KMS-11 (cell line): ENCODE measurements at regions not wholly inside any gene's neighbourhood (a gene's known extent, or its start where the extent isn't known, plus 50 kb on each side); places are given as distances from the start of the nearest gene placed in this dataset.

ENCODE experiments used
- H2AFZ ChIP-seq: fragments of 200-600 bp; sonication (generic); 2 replicates; pipeline ENCODE4 v1.6.1; 2016; ENCODE audit warnings: antibody characterized with exemption, mixed run types, low read depth
- H3K27ac ChIP-seq: fragments of 200-600 bp; sonication (generic); 2 replicates; pipeline ENCODE4 v1.6.1; 2016; ENCODE audit warnings: mild to moderate bottlenecking, mixed run types
- H3K27me3 ChIP-seq: fragments of 200-600 bp; sonication (generic); 2 replicates; pipeline ENCODE4 v1.6.1; 2017; ENCODE audit warnings: mild to moderate bottlenecking, low read depth, mixed run types, moderate library complexity; ENCODE audit not compliant: insufficient read depth
- H3K36me3 ChIP-seq: fragments of 200-600 bp; sonication (generic); 2 replicates; pipeline ENCODE4 v1.6.1; 2017; ENCODE audit warnings: mild to moderate bottlenecking, mixed run types; ENCODE audit not compliant: insufficient read depth
- H3K4me1 ChIP-seq: fragments of 200-600 bp; sonication (generic); 2 replicates; pipeline ENCODE4 v1.6.1; 2016; ENCODE audit warnings: mild to moderate bottlenecking, low read depth, mixed run types; ENCODE audit not compliant: poor library complexity, severe bottlenecking
- H3K4me2 ChIP-seq: fragments of 200-600 bp; sonication (generic); 2 replicates; pipeline ENCODE4 v1.7.0; 2016; ENCODE audit warnings: mild to moderate bottlenecking, mixed run types
- H3K4me3 ChIP-seq: fragments of 200-600 bp; sonication (generic); IDR thresholded peaks from 2 replicates; pipeline ENCODE4 v1.6.1; 2017; ENCODE audit warnings: low read depth, low read length, mixed read lengths; ENCODE audit not compliant: insufficient read depth
- H3K79me2 ChIP-seq: fragments of 200-600 bp; sonication (generic); 2 replicates; pipeline ENCODE4 v1.6.1; 2016; ENCODE audit warnings: low read depth, mixed run types; ENCODE audit not compliant: insufficient read depth
- H3K9ac ChIP-seq: fragments of 200-600 bp; sonication (generic); 2 replicates; pipeline ENCODE4 v1.6.1; 2016; ENCODE audit warnings: mild to moderate bottlenecking, mixed run types
- H4K20me1 ChIP-seq: fragments of 200-600 bp; sonication (generic); 2 replicates; pipeline ENCODE4 v1.6.1; 2016; ENCODE audit warnings: mild to moderate bottlenecking, mixed run types; ENCODE audit not compliant: insufficient read depth
- TF ChIP-seq, protein P1 (sequence below): fragments of 200-600 bp; sonication (generic); conservative IDR thresholded peaks from 2 replicates; pipeline ENCODE4 v1.6.1; 2017; ENCODE audit warnings: low read depth, mild to moderate bottlenecking, antibody characterized with exemption, low read length, moderate library complexity, mixed read lengths

DNA sequence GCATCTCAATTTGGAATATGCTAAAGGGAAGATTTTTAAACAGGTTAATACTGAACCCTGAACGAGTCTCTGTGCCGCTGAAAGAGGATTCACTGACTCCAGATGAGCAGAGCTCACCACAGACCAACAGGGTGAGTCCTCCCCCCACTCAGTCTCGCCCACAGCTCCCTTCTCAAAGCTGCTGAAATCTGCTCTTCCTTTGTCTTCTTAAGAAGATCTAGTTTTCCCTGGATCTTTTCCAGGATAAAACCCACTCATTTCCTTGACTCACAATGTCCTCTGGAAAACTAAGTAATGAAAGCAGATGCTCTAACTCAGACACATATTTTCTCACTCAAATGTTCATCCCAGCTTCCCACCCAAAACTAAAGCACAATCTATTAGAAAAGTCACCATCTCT is 447.0 kb upstream of the PKN2 start:
- no peak overlapping the region for H2AFZ ChIP-seq
- TF ChIP-seq, protein P1, sequence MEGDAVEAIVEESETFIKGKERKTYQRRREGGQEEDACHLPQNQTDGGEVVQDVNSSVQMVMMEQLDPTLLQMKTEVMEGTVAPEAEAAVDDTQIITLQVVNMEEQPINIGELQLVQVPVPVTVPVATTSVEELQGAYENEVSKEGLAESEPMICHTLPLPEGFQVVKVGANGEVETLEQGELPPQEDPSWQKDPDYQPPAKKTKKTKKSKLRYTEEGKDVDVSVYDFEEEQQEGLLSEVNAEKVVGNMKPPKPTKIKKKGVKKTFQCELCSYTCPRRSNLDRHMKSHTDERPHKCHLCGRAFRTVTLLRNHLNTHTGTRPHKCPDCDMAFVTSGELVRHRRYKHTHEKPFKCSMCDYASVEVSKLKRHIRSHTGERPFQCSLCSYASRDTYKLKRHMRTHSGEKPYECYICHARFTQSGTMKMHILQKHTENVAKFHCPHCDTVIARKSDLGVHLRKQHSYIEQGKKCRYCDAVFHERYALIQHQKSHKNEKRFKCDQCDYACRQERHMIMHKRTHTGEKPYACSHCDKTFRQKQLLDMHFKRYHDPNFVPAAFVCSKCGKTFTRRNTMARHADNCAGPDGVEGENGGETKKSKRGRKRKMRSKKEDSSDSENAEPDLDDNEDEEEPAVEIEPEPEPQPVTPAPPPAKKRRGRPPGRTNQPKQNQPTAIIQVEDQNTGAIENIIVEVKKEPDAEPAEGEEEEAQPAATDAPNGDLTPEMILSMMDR = no peak
- H3K4me3 ChIP-seq = no peak overlapping the region

GRCh38 chr1:88239205-88239604 is 444.9 kb upstream of the PKN2 start:
- no peak overlapping the region for H3K9ac ChIP-seq
- H3K4me2 ChIP-seq = no peak overlapping the region
- TF ChIP-seq, protein P1 = no peak
- no peak overlapping the region for H3K4me3 ChIP-seq
- no peak overlapping the region for H2AFZ ChIP-seq
- H3K4me1 ChIP-seq = no peaks in the 10 kb centered on the region
- no peak overlapping the region for H3K27ac ChIP-seq
- no peaks in the 10 kb centered on the region for H4K20me1 ChIP-seq
- no peaks in the 10 kb centered on the region for H3K27me3 ChIP-seq
- H3K36me3 ChIP-seq = no peaks in the 10 kb centered on the region
- no peaks in the 10 kb centered on the region for H3K79me2 ChIP-seq

More for the DNA sequence above, 447.0 kb upstream of the PKN2 start:
- no peaks in the 10 kb centered on the region for H3K4me1 ChIP-seq
- no peaks in the 10 kb centered on the region for H3K79me2 ChIP-seq
- H3K27me3 ChIP-seq = no peaks in the 10 kb centered on the region
- H3K4me2 ChIP-seq = no peak overlapping the region
- no peak overlapping the region for H3K27ac ChIP-seq
- H3K9ac ChIP-seq = no peak overlapping the region
- no peaks in the 10 kb centered on the region for H4K20me1 ChIP-seq
- no peaks in the 10 kb centered on the region for H3K36me3 ChIP-seq

DNA sequence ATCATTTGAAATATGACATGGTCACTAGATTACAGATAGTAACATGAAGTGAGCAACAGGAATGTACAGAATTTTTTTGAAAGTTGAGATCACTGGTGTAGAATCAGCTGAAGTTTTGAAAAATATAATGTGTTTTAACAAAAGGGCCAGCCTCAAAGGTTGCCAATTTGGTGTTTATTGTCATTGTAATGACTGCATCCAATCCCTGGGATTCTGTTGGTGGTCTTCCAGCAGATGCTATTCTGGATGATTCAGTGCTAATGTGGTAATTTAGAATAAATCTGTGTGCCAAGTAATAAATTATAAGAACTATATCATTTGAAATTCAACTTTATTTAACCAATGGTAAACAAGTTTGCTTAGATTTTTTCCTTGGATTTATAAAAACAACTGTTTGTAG is 436.4 kb upstream of the PKN2 start:
- H3K36me3 ChIP-seq = no peaks in the 10 kb centered on the region
- TF ChIP-seq, protein P1 = no peak
- no peaks in the 10 kb centered on the region for H3K79me2 ChIP-seq
- no peaks in the 10 kb centered on the region for H4K20me1 ChIP-seq
- H3K27ac ChIP-seq = no peak overlapping the region
- no peak overlapping the region for H3K4me3 ChIP-seq
- no peaks in the 10 kb centered on the region for H3K4me1 ChIP-seq
- H2AFZ ChIP-seq = no peak overlapping the region
- no peaks in the 10 kb centered on the region for H3K27me3 ChIP-seq
- no peak overlapping the region for H3K9ac ChIP-seq
- H3K4me2 ChIP-seq = no peak overlapping the region

DNA sequence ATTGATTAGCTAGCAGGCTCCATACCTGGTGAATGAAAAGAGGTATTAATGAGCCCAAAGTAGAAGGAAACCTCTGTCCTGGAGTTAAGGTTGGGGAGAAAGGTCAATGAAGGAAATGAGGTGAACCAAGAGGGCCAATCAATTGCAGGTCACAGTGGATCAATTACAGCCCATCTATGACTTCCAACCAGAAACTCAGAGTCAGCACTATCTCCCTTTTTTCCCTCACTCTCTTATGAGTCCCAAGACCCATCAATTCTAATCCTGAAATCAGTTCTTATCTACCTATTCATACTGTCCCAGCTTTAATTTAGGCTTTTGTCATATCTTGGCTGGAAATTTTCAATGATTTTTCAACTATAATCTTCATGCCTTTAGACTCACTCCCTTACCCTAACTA is 433.2 kb upstream of the PKN2 start:
- Histone ChIP-seq H3K36me3 (no peaks in the 10 kb centered on the region), H3K4me1 (no peaks in the 10 kb centered on the region), H2AFZ (no peak overlapping the region), H4K20me1 (no peaks in the 10 kb centered on the region), H3K4me2 (no peak overlapping the region), H3K27me3 (no peaks in the 10 kb centered on the region), H3K9ac (no peak overlapping the region), H3K4me3 (no peak overlapping the region), H3K79me2 (no peaks in the 10 kb centered on the region), H3K27ac (no peak overlapping the region)
- TF ChIP-seq, protein P1 = no peak

DNA sequence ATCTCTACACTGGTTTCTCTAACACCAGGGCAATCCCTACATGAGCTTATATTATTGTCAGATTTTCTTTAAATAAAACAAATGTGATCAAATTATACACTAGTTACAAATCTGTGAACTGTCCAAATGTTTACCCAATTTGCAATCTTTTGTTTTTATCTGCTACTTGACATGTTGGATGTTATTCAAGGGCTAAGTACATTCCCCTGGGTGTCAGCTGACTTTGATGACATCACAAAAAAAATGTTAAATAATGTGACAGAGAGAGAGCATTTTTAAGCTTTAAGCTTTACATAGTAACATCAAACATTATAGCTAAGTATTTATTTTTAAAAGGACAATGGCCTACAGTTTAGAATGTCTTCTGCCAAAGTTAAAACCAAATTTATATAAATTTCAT is 431.3 kb upstream of the PKN2 start:
- TF ChIP-seq, protein P1 = no peak
- no peak overlapping the region for H3K4me2 ChIP-seq
- H3K36me3 ChIP-seq = no peaks in the 10 kb centered on the region
- no peaks in the 10 kb centered on the region for H3K4me1 ChIP-seq
- H3K9ac ChIP-seq = no peak overlapping the region
- no peak overlapping the region for H3K27ac ChIP-seq
- no peak overlapping the region for H3K4me3 ChIP-seq
- H2AFZ ChIP-seq = no peak overlapping the region
- no peaks in the 10 kb centered on the region for H4K20me1 ChIP-seq
- H3K79me2 ChIP-seq = no peaks in the 10 kb centered on the region
- no peaks in the 10 kb centered on the region for H3K27me3 ChIP-seq
